Breast epithelium (tissue), 4 donors: ENCODE measurements at regions not wholly inside any gene's neighbourhood (a gene's known extent, or its start where the extent isn't known, plus 50 kb on each side); places are given as distances from the start of the nearest gene placed in this dataset.
A peak's percentile ranks its signal among the peaks of the same experiment; 100 is the strongest.

ENCODE experiments used
- DNase-seq, 2 donors: peaks; one replicate each; pipeline ENCODE4 v3.0.0-alpha.2; 2019; ENCODE audit warnings: low spot score in 2 of 2
- H3K27ac ChIP-seq, 2 donors: fragments of 200-600 bp; sonication (generic) in 1 of 2; one replicate each; pipeline ENCODE4 v1.5.1; 2016 to 2019; ENCODE audit warnings: mild to moderate bottlenecking in 1 of 2
- H3K27me3 ChIP-seq, 2 donors: fragments of 200-600 bp; sonication (generic) in 1 of 2; one replicate each; pipeline versions ENCODE4 v1.5.1 to v1.6.0; 2017 to 2019; ENCODE audit warnings: control low read depth in 1 of 2, mild to moderate bottlenecking in 1 of 2
- H3K36me3 ChIP-seq: fragments of 200-600 bp; one replicate; pipeline ENCODE4 v1.5.1; 2019
- H3K4me1 ChIP-seq, 2 donors: fragments of 200-600 bp; sonication (generic); one replicate each; pipeline ENCODE4 v1.5.1; 2016 to 2019; ENCODE audit warnings: control low read depth in 1 of 2
- H3K4me3 ChIP-seq, 3 donors: fragments of 200-600 bp; sonication (generic); 1 replicate in 2 of 3; 2 replicates in 1 of 3; pipeline ENCODE4 v1.5.1; 2016 to 2019; ENCODE audit warnings: mild to moderate bottlenecking in 3 of 3, moderate library complexity in 2 of 3
- H3K9me3 ChIP-seq, 2 donors: fragments of 200-600 bp; sonication (generic) in 1 of 2; one replicate each; pipeline ENCODE4 v1.5.1; 2016 to 2019; ENCODE audit warnings: control low read depth in 1 of 2
- CTCF ChIP-seq, 3 donors: fragments of 450-650 bp; IDR thresholded peaks; one replicate each; pipeline ENCODE4 v1.5.1; 2016 to 2017; ENCODE audit warnings: antibody characterized with exemption in 3 of 3, mild to moderate bottlenecking in 3 of 3, moderate library complexity in 3 of 3
- POLR2A ChIP-seq: fragments of 450-650 bp; IDR thresholded peaks from one replicate; pipeline ENCODE4 v1.6.1; 2016; ENCODE audit warnings: antibody characterized with exemption, mild to moderate bottlenecking, moderate library complexity
- POLR2AphosphoS5 ChIP-seq, 3 donors: sonication (generic); formaldehyde crosslinking; IDR thresholded peaks; one replicate each; pipeline ENCODE4 v1.6.1; 2017; ENCODE audit warnings: antibody characterized with exemption in 3 of 3
- intact Hi-C: fragments of 100-400 bp; cut with DNase I; formaldehyde crosslinking; loops from one replicate; pipeline ENCODE4 v1.15.1; 2023; ENCODE audit warnings: low total_unique reads

- no peaks in the 10 kb centered on the region for H3K27me3 ChIP-seq
- no peak for DNase-seq
- no peaks in the 10 kb centered on the region for H3K9me3 ChIP-seq
- no peak for TF ChIP-seq POLR2A
- TF ChIP-seq POLR2AphosphoS5 (IDR thresholded peaks at IDR 0.05) = no peak
- TF ChIP-seq CTCF (IDR thresholded peaks at IDR 0.05) = no peak
- H3K27ac ChIP-seq = no peak overlapping the region
- no peaks in the 10 kb centered on the region for H3K4me1 ChIP-seq
- intact Hi-C loops = loop anchor here (10.0 kb wide), 1 partner anchor 1442 kb away; no protein-coding TSS in a partner anchor
- H3K36me3 ChIP-seq = no peaks in the 10 kb centered on the region
- no peak overlapping the region for H3K4me3 ChIP-seq
Observed at GRCh38 chr5:116806836-116807235, 232.2 kb upstream of the SEMA6A start.

GRCh38 chr5:116799401-116799800, 224.8 kb upstream of the SEMA6A start:
- H3K27ac ChIP-seq = no peak overlapping the region
- H3K9me3 ChIP-seq = no peaks in the 10 kb centered on the region
- no peak for TF ChIP-seq POLR2AphosphoS5 (IDR thresholded peaks at IDR 0.05)
- TF ChIP-seq POLR2A = no peak
- H3K4me1 ChIP-seq = no peaks in the 10 kb centered on the region
- intact Hi-C loops = no loop called here
- DNase-seq = no peak
- H3K27me3 ChIP-seq = no peaks in the 10 kb centered on the region
- H3K4me3 ChIP-seq = no peak overlapping the region
- H3K36me3 ChIP-seq = no peaks in the 10 kb centered on the region

- Histone ChIP-seq H3K9me3 (peaks cover 0 to 3% of the 10 kb centered on the region in 2 donors), H3K36me3 (no peaks in the 10 kb centered on the region), H3K4me3 (no peak overlapping the region), H3K27me3 (no peaks in the 10 kb centered on the region), H3K27ac (no peak overlapping the region), H3K4me1 (no peaks in the 10 kb centered on the region)
- DNase-seq = no peak
- intact Hi-C loops = no loop called here
- TF ChIP-seq POLR2AphosphoS5 (IDR thresholded peaks at IDR 0.05) (no peak), CTCF (IDR thresholded peaks at IDR 0.05) (no peak), POLR2A (no peak)
Observed at GRCh38 chr5:116795189-116795588, 220.6 kb upstream of the SEMA6A start.

GRCh38 chr5:116789522-116789921, 214.9 kb upstream of the SEMA6A start:
- no peak overlapping the region for H3K27ac ChIP-seq
- peaks cover 0 to 10% of the 10 kb centered on the region in 2 donors for H3K9me3 ChIP-seq
- TF ChIP-seq POLR2A (no peak), CTCF (IDR thresholded peaks at IDR 0.05) (no peak)
- no peak overlapping the region for H3K4me3 ChIP-seq
- H3K27me3 ChIP-seq = no peaks in the 10 kb centered on the region
- intact Hi-C loops = no loop called here
- no peak for DNase-seq
- no peaks in the 10 kb centered on the region for H3K36me3 ChIP-seq
- no peaks in the 10 kb centered on the region for H3K4me1 ChIP-seq

GRCh38 chr5:116788851-116789403, 214.3 kb upstream of the SEMA6A start:
- intact Hi-C loops = no loop called here
- peak in 1 of 3 donors; percentile 77 for TF ChIP-seq POLR2AphosphoS5 (IDR thresholded peaks at IDR 0.05)
- no peak for TF ChIP-seq CTCF (IDR thresholded peaks at IDR 0.05)

GRCh38 chr5:116787570-116787969, 212.9 kb upstream of the SEMA6A start:
- Histone ChIP-seq H3K27me3 (no peaks in the 10 kb centered on the region), H3K4me3 (no peak overlapping the region), H3K27ac (no peak overlapping the region), H3K4me1 (no peaks in the 10 kb centered on the region), H3K36me3 (no peaks in the 10 kb centered on the region), H3K9me3 (peaks cover 0 to 10% of the 10 kb centered on the region in 2 donors)
- intact Hi-C loops = no loop called here
- DNase-seq = no peak
- TF ChIP-seq CTCF (IDR thresholded peaks at IDR 0.05) = no peak
- TF ChIP-seq POLR2A = no peak
- TF ChIP-seq POLR2AphosphoS5 (IDR thresholded peaks at IDR 0.05) = no peak

More at GRCh38 chr5:116788851-116789403, 214.3 kb upstream of the SEMA6A start:
- Histone ChIP-seq H3K27me3 (no peaks in the 10 kb centered on the region), H3K9me3 (peaks cover 0 to 10% of the 10 kb centered on the region in 2 donors), H3K4me3 (no peak overlapping the region), H3K27ac (no peak overlapping the region), H3K36me3 (no peaks in the 10 kb centered on the region), H3K4me1 (no peaks in the 10 kb centered on the region)
- DNase-seq = no peak
